ENCODE measurements at regions not wholly inside any gene's neighbourhood (a gene's known extent, or its start where the extent isn't known, plus 50 kb on each side); places are given as distances from the start of the nearest gene placed in this dataset.

DNA sequence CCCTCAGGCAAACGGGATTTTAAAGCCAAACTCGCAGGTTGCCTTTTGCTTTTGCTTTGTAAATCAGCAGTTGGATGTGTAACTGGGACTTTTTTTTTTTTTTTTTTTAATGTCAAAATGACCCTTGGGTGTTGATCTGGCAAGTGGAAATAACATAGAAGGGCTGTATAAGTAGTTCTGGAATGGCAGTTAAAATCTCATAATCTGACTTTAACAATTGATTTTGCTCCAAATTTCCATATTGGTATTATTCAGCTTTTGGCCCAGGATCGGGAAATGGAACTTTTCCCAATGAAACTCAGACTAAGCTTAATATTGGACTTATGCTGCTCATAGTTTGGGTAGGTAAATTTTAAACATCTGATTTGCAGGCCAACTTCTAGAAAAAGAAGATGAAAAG lies 346.8 kb upstream of the NUDT12 start:
- TF ChIP-seq, protein P1, sequence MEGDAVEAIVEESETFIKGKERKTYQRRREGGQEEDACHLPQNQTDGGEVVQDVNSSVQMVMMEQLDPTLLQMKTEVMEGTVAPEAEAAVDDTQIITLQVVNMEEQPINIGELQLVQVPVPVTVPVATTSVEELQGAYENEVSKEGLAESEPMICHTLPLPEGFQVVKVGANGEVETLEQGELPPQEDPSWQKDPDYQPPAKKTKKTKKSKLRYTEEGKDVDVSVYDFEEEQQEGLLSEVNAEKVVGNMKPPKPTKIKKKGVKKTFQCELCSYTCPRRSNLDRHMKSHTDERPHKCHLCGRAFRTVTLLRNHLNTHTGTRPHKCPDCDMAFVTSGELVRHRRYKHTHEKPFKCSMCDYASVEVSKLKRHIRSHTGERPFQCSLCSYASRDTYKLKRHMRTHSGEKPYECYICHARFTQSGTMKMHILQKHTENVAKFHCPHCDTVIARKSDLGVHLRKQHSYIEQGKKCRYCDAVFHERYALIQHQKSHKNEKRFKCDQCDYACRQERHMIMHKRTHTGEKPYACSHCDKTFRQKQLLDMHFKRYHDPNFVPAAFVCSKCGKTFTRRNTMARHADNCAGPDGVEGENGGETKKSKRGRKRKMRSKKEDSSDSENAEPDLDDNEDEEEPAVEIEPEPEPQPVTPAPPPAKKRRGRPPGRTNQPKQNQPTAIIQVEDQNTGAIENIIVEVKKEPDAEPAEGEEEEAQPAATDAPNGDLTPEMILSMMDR (IDR thresholded peaks at IDR 0.05; ENCODE audit: low read depth, low read length): no peak
- no peak overlapping the region for H3K4me3 ChIP-seq (ENCODE audit: low read depth, low read length)
- in situ Hi-C loops (cut with HindIII; ENCODE audit: low sequenced_read_pairs): no loop called here
- no peak for DNase-seq (ENCODE audit: low read depth, low spot score)

DNA sequence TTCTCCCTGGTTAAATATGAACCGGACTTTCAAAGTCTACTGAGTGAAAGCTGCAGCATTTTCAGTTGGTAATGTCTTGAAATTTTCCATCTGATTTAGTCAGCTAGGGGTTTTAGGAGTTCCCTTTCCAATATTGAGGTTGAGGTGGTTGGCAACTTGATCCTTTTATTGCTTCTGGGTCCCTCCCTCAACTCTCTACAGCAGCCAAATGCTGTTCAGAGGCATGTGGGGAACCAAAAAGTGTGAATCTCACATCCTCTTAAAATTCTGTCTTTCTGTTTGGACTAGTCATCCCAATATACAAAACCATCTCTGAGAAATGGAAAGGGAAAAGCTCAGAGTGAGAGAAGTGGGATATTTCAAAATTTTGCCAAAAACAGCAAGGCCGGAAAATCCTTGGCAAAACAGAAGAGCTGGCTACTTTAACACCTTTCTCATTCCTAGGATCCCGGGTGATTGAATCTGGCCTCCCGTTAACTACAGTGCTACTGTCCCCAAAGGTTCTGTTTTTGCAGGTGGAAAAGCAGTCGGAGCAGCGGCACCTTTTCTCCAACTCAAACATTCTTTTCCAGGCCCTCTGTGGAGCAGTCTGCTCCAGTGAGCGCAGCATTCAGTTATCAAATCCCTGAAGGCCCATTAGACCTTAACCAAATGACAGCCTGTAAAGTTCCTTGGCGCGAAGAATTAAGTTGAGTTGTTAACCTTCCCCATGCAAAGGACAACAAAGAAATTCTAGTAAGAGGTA lies 345.9 kb upstream of the NUDT12 start:
- H3K4me3 ChIP-seq (ENCODE audit: low read depth, low read length): no peak overlapping the region
- DNase-seq (ENCODE audit: low read depth, low spot score): no peak
- in situ Hi-C loops (cut with HindIII; ENCODE audit: low sequenced_read_pairs): no loop called here
- TF ChIP-seq, protein P1 (IDR thresholded peaks at IDR 0.05; ENCODE audit: low read depth, low read length): no peak

- no peak overlapping the region for H3K4me3 ChIP-seq (ENCODE audit: low read depth, low read length)
- TF ChIP-seq, protein P1 (IDR thresholded peaks at IDR 0.05; ENCODE audit: low read depth, low read length): no peak
- in situ Hi-C loops (cut with HindIII; ENCODE audit: low sequenced_read_pairs): no loop called here
- no peak for DNase-seq (ENCODE audit: low read depth, low spot score)
Measured at GRCh38 chr5:103907001-103907400, 344.4 kb upstream of the NUDT12 start.

- in situ Hi-C loops (cut with HindIII; ENCODE audit: low sequenced_read_pairs): no loop called here
- H3K4me3 ChIP-seq (ENCODE audit: low read depth, low read length): no peak overlapping the region
- no peak for DNase-seq (ENCODE audit: low read depth, low spot score)
- TF ChIP-seq, protein P1 (IDR thresholded peaks at IDR 0.05; ENCODE audit: low read depth, low read length): no peak
Measured at GRCh38 chr5:103904651-103905050, 342.1 kb upstream of the NUDT12 start.

DNA sequence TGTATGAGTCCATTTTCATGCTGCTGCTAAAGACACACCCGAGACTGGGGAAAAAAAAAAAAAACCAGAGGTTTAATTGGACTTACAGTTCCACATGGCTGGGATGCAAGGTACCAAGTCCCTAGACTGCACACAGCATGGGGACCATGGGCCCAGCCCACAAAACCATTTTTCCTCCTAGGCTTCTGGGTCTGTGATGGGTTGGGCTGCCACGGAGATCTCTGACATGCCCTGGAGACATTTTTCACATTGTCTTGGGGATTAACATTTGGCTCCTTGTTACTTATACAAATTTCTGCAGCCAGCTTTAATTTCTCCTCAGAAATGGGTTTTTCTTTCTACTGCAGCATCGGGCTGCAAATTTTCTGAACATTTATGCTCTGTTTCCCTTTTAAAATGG lies 340.3 kb upstream of the NUDT12 start:
- DNase-seq (ENCODE audit: low read depth, low spot score): no peak
- no peak overlapping the region for H3K4me3 ChIP-seq (ENCODE audit: low read depth, low read length)
- in situ Hi-C loops (cut with HindIII; ENCODE audit: low sequenced_read_pairs): no loop called here
- TF ChIP-seq, protein P1 (IDR thresholded peaks at IDR 0.05; ENCODE audit: low read depth, low read length): no peak

GRCh38 chr5:103901885-103902284 lies 339.3 kb upstream of the NUDT12 start:
- in situ Hi-C loops (cut with HindIII; ENCODE audit: low sequenced_read_pairs): no loop called here
- TF ChIP-seq, protein P1 (IDR thresholded peaks at IDR 0.05; ENCODE audit: low read depth, low read length): no peak
- no peak for DNase-seq (ENCODE audit: low read depth, low spot score)
- H3K4me3 ChIP-seq (ENCODE audit: low read depth, low read length): no peak overlapping the region
